UCSD-AML1 (cell line): ENCODE measurements at regions not wholly inside any gene's neighbourhood (a gene's known extent, or its start where the extent isn't known, plus 50 kb on each side); places are given as distances from the start of the nearest gene placed in this dataset.
A peak's percentile ranks its signal among the peaks of the same experiment; 100 is the strongest.
"Not testable (repeated sequence)": the region's sequence is repeated elsewhere in the genome, so short reads cannot be mapped to it uniquely, and the experiment has no call there.

ENCODE experiments used
- DNase-seq: peaks from one replicate; lab custom pipeline; 2025; ENCODE audit not compliant: unreplicated experiment; lab: John Stamatoyannopoulos, UW

GRCh38 chr7:149714081-149714909 lies 59.1 kb downstream of the ZNF467 start:
- DNase-seq: peak; percentile 82

DNA sequence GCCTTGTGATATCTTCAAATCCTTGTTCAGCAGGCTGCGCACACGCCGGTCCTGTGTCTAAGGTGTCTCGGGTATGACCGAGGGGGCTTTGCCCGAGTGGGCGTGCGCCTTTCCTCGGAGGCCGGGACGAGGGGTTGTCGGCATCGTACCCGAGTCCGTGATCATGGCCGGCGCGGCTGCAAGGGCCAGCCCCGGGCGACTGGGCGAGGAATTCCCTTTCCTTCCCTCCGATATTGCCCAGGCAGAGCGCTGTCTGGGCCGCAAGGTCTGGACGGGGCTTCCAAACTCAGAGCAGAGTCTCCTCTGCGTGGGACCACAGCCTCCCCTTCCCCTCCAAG lies 59.7 kb downstream of the ZNF467 start:
- DNase-seq: no peak

DNA sequence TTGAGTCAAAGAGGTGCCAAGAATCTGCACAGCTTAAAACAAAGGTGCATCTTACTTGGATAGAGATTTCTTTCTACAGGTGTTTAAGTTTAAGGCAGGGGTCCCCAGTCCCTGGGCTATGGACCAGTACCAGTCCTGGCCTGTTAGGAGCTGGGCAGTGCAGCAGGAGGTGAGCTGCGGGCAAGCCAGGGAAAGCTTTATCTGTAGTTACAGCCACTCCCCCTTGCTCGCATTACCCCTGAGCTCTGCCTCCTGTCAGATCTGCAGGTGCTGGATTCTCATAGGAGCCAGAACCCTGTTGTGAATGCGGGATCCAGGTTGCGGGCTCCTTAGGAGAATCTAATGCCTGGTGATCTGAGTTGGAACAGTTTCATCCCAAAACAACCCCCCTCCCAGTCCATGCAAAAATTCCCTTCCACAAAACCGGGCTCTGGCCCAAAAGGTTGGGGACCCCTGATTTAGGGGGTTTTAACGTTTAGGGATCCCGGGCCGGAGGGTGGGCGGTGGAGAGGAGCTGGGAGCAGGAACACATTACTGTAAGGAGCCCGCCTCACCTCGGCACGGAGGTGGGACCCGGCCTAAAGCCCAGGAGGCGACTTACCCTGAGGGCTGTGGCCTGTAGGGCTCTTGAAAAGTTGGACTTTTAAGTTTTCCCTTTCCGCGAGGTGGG lies 60.2 kb downstream of the ZNF467 start:
- no peak for DNase-seq

- no peak for DNase-seq
Observed at GRCh38 chr7:149708026-149708425, 65.4 kb downstream of the ZNF467 start.

DNA sequence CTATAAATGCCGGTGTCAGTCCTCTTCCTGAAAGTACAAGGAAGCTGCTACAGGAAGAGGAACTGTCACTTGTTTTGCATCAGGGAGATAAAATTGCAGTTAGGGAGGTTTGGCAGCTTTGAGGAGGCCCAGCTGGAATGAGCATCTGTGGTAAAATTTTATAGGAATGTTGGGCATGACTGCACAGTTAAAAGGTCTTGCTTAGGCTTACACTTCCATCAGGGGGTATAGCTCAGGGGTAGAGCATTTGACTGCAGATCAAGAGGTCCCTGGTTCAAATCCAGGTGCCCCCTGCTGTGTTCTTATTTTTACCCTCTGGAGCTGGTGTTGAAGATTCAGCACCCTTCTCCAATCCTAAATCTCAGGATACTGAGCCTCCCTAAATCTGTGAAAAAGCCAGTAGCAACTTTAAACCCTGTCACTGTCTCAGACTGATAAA lies 65.9 kb downstream of the ZNF467 start:
- peak; percentile 23 for DNase-seq

- DNase-seq: no peak
Observed at GRCh38 chr7:149706398-149706797, 67.0 kb downstream of the ZNF467 start.

GRCh38 chr7:149704507-149704906 lies 68.9 kb downstream of the ZNF467 start:
- no peak for DNase-seq

DNA sequence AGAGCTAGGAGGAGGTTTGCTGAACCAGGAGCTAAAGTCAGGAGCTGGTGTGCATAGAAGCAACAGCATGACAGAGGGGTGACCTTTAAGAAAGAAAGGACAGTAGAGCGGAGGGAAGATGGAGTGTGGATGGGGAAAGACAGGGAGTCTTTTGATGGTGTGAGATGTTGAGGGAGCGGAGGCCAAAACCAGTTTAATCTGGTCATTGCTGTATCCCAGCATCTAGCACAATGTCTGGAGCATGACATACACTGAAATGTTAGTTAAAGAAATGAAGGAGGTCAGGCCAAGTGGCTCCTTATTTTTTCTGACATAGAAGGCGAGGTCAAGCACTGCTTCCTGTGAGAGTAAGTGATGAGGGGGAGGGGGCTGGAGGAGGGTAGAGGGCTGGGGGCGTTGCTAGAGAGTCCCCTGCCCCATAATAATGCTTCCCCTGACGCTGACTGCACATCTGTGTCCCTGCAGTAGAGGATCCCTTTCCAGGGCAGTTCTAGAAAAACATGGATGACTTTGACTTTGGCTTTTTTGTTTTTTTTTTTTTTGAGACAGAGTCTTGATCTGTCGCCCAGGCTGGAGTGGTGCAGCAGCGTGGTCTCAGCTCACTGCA lies 70.2 kb downstream of the ZNF467 start:
- DNase-seq: no peak

GRCh38 chr7:149701495-149702240 lies 71.7 kb downstream of the ZNF467 start:
- DNase-seq: no peak

DNA sequence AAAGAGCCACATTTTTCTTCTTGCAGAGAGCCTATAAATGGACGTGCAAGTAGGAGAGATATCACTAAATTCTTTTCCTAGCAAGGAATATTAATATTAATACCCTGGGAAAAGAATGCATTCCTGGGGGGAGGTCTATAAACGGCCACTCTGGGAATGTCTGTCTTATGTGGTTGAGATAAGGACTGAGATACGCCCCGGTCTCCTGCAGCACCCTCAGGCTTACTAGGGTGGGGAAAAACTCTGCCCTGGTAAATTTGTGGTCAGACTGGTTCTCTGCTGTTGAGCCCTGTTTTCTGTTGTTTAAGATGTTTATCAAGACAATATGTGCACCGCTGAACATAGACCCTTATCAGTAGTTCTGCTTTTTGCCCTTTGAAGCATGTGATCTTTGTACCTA lies 75.6 kb downstream of the ZNF467 start:
- not testable (repeated sequence) for DNase-seq

- no peak for DNase-seq
Observed at GRCh38 chr7:149696280-149696679, 77.1 kb downstream of the ZNF467 start.

GRCh38 chr7:149692557-149692982 lies 80.8 kb downstream of the ZNF467 start:
- DNase-seq: no peak

DNA sequence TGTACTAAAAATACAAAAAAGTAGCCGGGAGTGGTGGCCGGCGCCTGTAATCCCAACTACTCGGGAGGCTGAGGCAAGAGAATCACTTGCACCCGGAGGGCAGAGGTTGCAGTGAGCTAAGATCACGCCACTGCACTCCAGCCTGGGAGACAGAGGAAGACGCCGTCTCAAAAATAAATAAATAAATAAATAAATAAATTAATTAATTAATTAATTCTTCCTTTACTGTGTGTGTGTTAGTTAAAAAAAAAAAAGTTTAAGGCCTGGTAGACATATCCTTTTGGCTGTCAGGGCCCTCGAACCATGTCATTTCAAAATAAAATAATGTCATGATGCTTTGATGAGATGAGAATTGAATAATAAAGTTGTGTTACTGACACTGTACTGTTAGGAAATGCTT lies 81.3 kb downstream of the ZNF467 start:
- no peak for DNase-seq

DNA sequence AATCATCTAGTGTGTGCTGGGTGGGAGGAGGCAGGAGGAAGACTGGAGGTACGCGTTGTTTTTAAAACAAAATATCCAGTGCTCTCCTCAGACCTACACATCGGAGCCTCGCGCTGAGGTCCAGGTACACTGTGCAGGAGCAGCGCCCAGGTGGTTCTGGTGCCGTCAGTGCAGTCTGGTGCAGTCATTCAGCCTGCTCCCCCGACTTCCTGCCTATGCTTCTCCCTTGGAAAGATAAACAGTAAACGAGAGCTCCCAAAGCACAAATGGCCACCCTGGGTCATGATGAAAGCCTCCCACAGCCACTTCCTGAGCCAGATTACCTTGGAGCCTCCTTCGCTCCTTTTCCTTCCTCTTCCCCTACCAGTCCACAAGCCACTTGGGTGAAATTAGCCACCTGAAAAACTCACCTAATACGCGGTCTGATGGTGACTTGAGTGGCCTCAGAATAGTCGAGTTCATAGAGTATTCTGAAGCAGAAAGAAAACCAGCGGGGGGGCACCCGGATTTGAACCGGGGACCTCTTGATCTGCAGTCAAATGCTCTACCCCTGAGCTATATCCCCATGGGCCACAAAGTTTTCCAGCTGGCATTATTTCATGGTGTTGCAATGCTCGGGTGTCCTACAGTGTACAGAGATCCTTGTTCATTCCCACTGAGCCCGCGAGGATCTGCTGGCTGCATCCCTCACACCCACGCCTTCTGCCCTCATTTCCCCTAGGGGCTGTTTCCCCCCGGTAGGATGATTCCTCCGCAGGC lies 82.5 kb downstream of the ZNF467 start:
- DNase-seq: peak; percentile 79

- no peak for DNase-seq
Observed at GRCh38 chr7:149689291-149689721, 84.1 kb downstream of the ZNF467 start.

- no peak for DNase-seq
Observed at GRCh38 chr7:149688836-149689235, 84.6 kb downstream of the ZNF467 start.

DNA sequence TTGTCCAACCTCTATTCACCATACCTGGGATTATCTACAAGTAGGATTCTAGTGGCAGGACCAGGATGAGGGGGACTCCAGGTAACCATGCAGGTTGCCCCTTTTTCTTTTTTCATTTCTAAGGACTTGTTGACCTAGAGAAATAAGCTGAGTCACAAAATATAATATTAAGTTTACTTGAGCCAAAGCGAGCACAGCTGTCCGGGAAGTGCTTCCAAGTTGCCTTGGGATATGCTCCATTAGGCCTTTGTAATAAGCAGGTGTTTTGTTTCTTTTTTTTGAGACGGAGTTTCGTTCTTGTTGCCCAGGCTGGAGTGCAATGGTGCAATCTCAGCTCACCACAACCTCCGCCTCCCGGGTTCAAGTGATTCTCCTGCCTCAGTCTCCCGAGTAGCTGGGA lies 85.6 kb downstream of the ZNF467 start:
- DNase-seq: not testable (repeated sequence)

DNA sequence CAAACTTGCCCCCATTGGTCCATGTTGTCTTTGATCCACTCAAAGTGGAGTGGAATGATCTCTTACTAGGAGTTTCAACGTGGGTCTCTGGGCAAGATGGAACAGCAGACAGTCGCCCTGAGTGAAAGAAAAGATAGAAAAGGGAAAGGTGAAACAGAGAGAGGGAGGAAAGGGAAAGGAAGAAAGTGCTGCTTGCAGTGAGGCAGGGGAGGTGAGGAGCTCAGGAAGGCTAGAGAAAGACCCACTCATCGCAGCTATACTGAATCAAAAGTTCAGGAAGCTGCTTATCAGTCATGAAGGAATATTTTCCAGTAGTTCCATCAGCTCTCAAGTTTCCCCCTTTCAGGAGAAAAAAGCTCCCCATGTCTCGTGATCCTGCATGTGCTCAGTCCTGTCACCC lies 86.9 kb downstream of the ZNF467 start:
- DNase-seq: no peak

DNA sequence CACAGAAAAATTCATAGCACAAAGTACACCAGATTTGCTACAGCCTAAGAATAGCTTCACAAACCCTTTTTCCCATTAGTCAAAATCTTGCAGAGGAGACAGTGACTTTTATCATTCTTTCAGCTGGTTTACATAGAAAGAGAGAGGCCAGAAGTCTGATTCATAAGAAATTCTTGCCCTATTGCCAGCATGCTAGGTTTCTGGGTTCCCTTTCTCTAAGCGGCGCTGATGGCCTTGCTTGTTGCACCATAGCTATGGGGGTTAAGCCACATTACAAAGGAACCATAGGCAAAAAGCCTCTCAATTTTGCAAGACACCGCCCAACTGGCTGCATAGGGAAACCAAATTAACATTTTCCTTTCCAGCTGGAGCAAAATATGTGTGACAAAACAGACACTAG lies 87.4 kb downstream of the ZNF467 start:
- no peak for DNase-seq

DNA sequence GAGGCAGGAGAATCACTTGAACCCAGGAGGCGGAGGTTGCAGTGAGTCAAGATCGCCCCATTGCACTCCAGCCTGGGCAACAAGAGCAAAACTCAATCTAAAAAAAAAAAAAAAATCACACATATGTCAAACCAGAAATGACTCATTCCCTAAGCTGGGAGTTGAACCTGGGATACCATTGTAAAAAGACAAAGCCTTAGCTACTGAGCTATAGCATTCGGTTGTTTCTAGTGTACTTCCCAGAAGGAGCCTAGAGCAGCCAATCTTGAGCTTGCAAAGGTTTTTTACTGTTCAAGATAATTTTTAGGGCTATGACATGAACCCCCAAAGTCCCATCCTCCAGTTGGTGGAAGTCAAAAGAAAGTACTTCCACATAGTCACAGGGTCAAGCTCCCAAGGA lies 87.9 kb downstream of the ZNF467 start:
- no peak for DNase-seq

DNA sequence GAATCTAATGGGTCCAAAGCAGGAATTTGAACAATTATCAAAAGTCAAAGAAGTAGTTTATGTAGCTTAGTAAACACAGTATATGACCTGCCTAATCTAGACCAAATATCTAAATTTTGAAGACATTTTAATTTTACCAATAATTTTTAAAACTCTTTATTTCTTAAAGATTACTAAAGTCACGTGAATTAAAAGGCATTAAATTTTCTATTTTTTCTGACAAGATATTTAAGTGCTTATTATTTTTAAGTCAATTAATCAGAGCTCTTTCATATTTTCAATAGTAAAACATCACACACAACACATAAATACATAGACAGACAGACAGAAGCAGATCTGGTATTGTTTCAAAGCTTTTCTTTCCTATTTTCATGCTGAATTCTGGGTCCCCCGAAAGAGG lies 89.5 kb downstream of the ZNF467 start:
- no peak for DNase-seq
